GM23338 (cell line): ENCODE measurements at regions not wholly inside any gene's neighbourhood (a gene's known extent, or its start where the extent isn't known, plus 50 kb on each side); places are given as distances from the start of the nearest gene placed in this dataset.

Experiments used
- ATAC-seq: fragments of 200-7000 bp; cut with Tn5 transposase; 3 replicates; pipeline ENCODE4 v1.9.1; 2020
- DNase-seq: peaks from one replicate; pipeline ENCODE4 v3.0.0-alpha.2; 2015; ENCODE audit warnings: low spot score
- H2AFZ ChIP-seq: fragments of 200-600 bp; sonication (generic); 2 replicates; pipeline ENCODE4 v1.8.0; 2016; ENCODE audit warnings: antibody characterized with exemption, mild to moderate bottlenecking, moderate library complexity
- H3F3A ChIP-seq: fragments of 200-600 bp; sonication (generic); replicated peaks from 2 replicates; pipeline ENCODE4 v1.8.0; 2017; ENCODE audit warnings: antibody characterized with exemption, mixed run types, low read depth
- H3K27ac ChIP-seq: fragments of 200-600 bp; sonication (generic); 2 replicates; pipeline ENCODE4 v1.6.1; 2016; ENCODE audit warnings: low read depth
- H3K27me3 ChIP-seq: fragments of 200-600 bp; sonication (generic); 2 replicates; pipeline ENCODE4 v1.8.0; 2016; ENCODE audit warnings: mild to moderate bottlenecking, mixed run types, moderate library complexity; ENCODE audit not compliant: insufficient read depth
- H3K36me3 ChIP-seq: fragments of 200-600 bp; sonication (generic); 2 replicates; pipeline ENCODE4 v1.8.0; 2016; ENCODE audit warnings: mild to moderate bottlenecking; ENCODE audit not compliant: insufficient read depth
- H3K4me1 ChIP-seq: fragments of 200-600 bp; sonication (generic); 2 replicates; pipeline ENCODE4 v1.8.0; 2016; ENCODE audit warnings: mild to moderate bottlenecking, moderate library complexity; ENCODE audit not compliant: insufficient read depth
- H3K4me2 ChIP-seq: fragments of 200-600 bp; sonication (generic); 2 replicates; pipeline ENCODE4 v1.7.1; 2017; ENCODE audit warnings: mixed run types
- H3K4me3 ChIP-seq: fragments of 200-600 bp; sonication (generic); 2 replicates; pipeline ENCODE4 v1.6.1; 2016; ENCODE audit warnings: mixed run types
- H3K79me2 ChIP-seq: fragments of 200-600 bp; sonication (generic); replicated peaks from 2 replicates; pipeline ENCODE4 v1.8.0; 2017; ENCODE audit warnings: mild to moderate bottlenecking; ENCODE audit not compliant: insufficient read depth
- H3K9me2 ChIP-seq: fragments of 200-600 bp; sonication (generic); 2 replicates; pipeline ENCODE4 v1.8.0; 2017; ENCODE audit not compliant: insufficient read depth
- H4K20me1 ChIP-seq: fragments of 200-600 bp; sonication (generic); replicated peaks from 2 replicates; pipeline ENCODE4 v1.8.0; 2017; ENCODE audit warnings: mild to moderate bottlenecking; ENCODE audit not compliant: insufficient read depth
- H3K27ac Mint-ChIP-seq: 2 replicates; pipeline ENCODE4 v1.8.0; 2020; ENCODE audit warnings: inconsistent platforms, mild to moderate bottlenecking, moderate library complexity, mixed read lengths
- H3K27me3 Mint-ChIP-seq: 3 replicates; pipeline ENCODE4 v1.8.0; 2022; ENCODE audit warnings: low read depth, mild to moderate bottlenecking, moderate library complexity, mixed read lengths, inconsistent platforms; ENCODE audit not compliant: insufficient read depth, poor library complexity
- H3K36me3 Mint-ChIP-seq: 3 replicates; pipeline ENCODE4 v1.8.0; 2021; ENCODE audit warnings: low read depth, mild to moderate bottlenecking, inconsistent platforms, moderate library complexity, mixed read lengths
- H3K4me1 Mint-ChIP-seq: 3 replicates; pipeline ENCODE4 v1.8.0; 2020; ENCODE audit warnings: mild to moderate bottlenecking, inconsistent platforms, mixed read lengths
- H3K4me3 Mint-ChIP-seq: 3 replicates; pipeline ENCODE4 v1.8.0; 2021; ENCODE audit warnings: moderate library complexity, mild to moderate bottlenecking, inconsistent platforms, mixed read lengths
- H3K9me3 Mint-ChIP-seq: 3 replicates; pipeline ENCODE4 v1.8.0; 2020; ENCODE audit warnings: moderate library complexity, mild to moderate bottlenecking, inconsistent platforms, mixed read lengths
- CREB1 ChIP-seq: fragments of 250-450 bp; sonication (Bioruptor Pico); IDR thresholded peaks from 2 replicates; pipeline ENCODE4 v1.5.0; 2020; ENCODE audit warnings: low read depth, mild to moderate bottlenecking, moderate library complexity
- CTCF ChIP-seq, 2 experiments: fragments of 200-600 bp in 1 of 2; sonication (generic) in 1 of 2; conservative IDR thresholded peaks; 2 replicates each; pipeline versions ENCODE4 v1.5.1 to v1.6.1; 2016 to 2017; ENCODE audit warnings: antibody characterized with exemption in 2 of 2, low read depth in 2 of 2, mild to moderate bottlenecking in 2 of 2, moderate library complexity in 1 of 2
- EZH2 ChIP-seq: fragments of 200-600 bp; sonication (generic); IDR thresholded peaks from one replicate; pipeline ENCODE4 v1.8.0; 2017; ENCODE audit warnings: antibody characterized with exemption, mild to moderate bottlenecking, low read depth; ENCODE audit not compliant: unreplicated experiment
- EZH2phosphoT487 ChIP-seq: fragments of 200-600 bp; sonication (generic); IDR thresholded peaks from one replicate; pipeline ENCODE4 v1.8.1; 2018; ENCODE audit warnings: antibody characterized with exemption; ENCODE audit not compliant: unreplicated experiment
- JUNB ChIP-seq: IDR thresholded peaks from one replicate; pipeline ENCODE4 v1.6.1; 2016; ENCODE audit warnings: antibody characterized with exemption; ENCODE audit not compliant: unreplicated experiment
- NANOG ChIP-seq: IDR thresholded peaks from 2 replicates; pipeline ENCODE4 v1.6.1; 2016; ENCODE audit warnings: antibody characterized with exemption, borderline replicate concordance
- POLR2AphosphoS5 ChIP-seq: IDR thresholded peaks from 2 replicates; pipeline ENCODE4 v1.6.1; 2016; ENCODE audit warnings: antibody characterized with exemption, low read depth
- STAT1 ChIP-seq: IDR thresholded peaks from one replicate; pipeline ENCODE4 v1.6.1; 2016; ENCODE audit warnings: antibody characterized with exemption; ENCODE audit not compliant: unreplicated experiment
- ZNF114 ChIP-seq: fragments of 250-450 bp; sonication (Bioruptor Pico); IDR thresholded peaks from 2 replicates; pipeline ENCODE4 v1.5.0; 2020; ENCODE audit warnings: mild to moderate bottlenecking, moderate library complexity
- ZNF331 ChIP-seq: fragments of 250-450 bp; sonication (Bioruptor Pico); IDR thresholded peaks from 2 replicates; pipeline ENCODE4 v1.5.0; 2020; ENCODE audit warnings: low read depth, mild to moderate bottlenecking, moderate library complexity
- TF ChIP-seq, protein P1 (sequence below): fragments of 250-450 bp; sonication (Bioruptor Pico); IDR thresholded peaks from 2 replicates; pipeline ENCODE4 v1.5.0; 2020; ENCODE audit warnings: mild to moderate bottlenecking, moderate library complexity
- TF ChIP-seq, protein P2 (sequence below): IDR thresholded peaks from one replicate; pipeline ENCODE4 v1.6.1; 2018; ENCODE audit warnings: antibody characterized with exemption; ENCODE audit not compliant: unreplicated experiment
- TF ChIP-seq, protein P3 (sequence below): IDR thresholded peaks from 2 replicates; pipeline ENCODE4 v1.6.1; 2016; ENCODE audit warnings: antibody characterized with exemption

DNA sequence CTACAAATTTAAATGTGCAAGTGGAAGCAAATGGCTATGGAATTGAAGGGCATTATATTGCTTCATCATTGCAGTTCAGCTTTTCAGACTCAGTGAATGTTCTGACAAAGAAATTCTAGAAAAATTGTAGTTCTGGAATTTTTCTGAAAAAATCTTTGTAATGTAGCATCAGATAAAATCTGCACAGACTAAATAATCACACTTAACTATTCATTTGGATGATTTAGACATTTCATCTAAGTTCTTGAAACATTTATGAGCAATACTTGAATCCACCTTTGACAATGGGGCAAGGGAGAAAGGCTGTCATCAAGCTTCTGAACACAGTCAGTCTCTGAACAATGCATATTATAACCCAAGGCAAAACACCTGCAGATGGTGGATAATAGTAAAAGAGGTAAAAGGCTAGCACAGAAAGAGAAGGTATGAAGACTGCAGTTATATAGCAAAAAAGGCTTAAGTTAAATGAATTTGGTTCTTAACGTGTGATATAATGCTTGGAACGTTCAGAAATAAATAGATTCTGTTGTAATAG lies 1352.0 kb upstream of the NUDT12 start:
- no peaks in the 10 kb centered on the region for H3K4me1 Mint-ChIP-seq
- H2AFZ ChIP-seq, result no peak overlapping the region
- H3K27me3 ChIP-seq, result no peaks in the 10 kb centered on the region

More for the DNA sequence above, 1352.0 kb upstream of the NUDT12 start:
- H3K27me3 Mint-ChIP-seq, result no peaks in the 10 kb centered on the region
- Histone ChIP-seq H3K79me2 (no peaks in the 10 kb centered on the region), H3K4me1 (no peaks in the 10 kb centered on the region), H3K9me2 (no peaks in the 10 kb centered on the region), H4K20me1 (no peaks in the 10 kb centered on the region; the same call in 1 of the 2 replicates), H3K36me3 (no peaks in the 10 kb centered on the region), H3K4me3 (no peak overlapping the region), H3K27ac (no peak overlapping the region), H3F3A (no peaks in the 10 kb centered on the region), H3K4me2 (no peak overlapping the region)
- H3K36me3 Mint-ChIP-seq, result no peaks in the 10 kb centered on the region
- no peak for TF ChIP-seq CREB1 (CRISPR knock-in tag)
- no peak for TF ChIP-seq EZH2
- TF ChIP-seq, protein P1, sequence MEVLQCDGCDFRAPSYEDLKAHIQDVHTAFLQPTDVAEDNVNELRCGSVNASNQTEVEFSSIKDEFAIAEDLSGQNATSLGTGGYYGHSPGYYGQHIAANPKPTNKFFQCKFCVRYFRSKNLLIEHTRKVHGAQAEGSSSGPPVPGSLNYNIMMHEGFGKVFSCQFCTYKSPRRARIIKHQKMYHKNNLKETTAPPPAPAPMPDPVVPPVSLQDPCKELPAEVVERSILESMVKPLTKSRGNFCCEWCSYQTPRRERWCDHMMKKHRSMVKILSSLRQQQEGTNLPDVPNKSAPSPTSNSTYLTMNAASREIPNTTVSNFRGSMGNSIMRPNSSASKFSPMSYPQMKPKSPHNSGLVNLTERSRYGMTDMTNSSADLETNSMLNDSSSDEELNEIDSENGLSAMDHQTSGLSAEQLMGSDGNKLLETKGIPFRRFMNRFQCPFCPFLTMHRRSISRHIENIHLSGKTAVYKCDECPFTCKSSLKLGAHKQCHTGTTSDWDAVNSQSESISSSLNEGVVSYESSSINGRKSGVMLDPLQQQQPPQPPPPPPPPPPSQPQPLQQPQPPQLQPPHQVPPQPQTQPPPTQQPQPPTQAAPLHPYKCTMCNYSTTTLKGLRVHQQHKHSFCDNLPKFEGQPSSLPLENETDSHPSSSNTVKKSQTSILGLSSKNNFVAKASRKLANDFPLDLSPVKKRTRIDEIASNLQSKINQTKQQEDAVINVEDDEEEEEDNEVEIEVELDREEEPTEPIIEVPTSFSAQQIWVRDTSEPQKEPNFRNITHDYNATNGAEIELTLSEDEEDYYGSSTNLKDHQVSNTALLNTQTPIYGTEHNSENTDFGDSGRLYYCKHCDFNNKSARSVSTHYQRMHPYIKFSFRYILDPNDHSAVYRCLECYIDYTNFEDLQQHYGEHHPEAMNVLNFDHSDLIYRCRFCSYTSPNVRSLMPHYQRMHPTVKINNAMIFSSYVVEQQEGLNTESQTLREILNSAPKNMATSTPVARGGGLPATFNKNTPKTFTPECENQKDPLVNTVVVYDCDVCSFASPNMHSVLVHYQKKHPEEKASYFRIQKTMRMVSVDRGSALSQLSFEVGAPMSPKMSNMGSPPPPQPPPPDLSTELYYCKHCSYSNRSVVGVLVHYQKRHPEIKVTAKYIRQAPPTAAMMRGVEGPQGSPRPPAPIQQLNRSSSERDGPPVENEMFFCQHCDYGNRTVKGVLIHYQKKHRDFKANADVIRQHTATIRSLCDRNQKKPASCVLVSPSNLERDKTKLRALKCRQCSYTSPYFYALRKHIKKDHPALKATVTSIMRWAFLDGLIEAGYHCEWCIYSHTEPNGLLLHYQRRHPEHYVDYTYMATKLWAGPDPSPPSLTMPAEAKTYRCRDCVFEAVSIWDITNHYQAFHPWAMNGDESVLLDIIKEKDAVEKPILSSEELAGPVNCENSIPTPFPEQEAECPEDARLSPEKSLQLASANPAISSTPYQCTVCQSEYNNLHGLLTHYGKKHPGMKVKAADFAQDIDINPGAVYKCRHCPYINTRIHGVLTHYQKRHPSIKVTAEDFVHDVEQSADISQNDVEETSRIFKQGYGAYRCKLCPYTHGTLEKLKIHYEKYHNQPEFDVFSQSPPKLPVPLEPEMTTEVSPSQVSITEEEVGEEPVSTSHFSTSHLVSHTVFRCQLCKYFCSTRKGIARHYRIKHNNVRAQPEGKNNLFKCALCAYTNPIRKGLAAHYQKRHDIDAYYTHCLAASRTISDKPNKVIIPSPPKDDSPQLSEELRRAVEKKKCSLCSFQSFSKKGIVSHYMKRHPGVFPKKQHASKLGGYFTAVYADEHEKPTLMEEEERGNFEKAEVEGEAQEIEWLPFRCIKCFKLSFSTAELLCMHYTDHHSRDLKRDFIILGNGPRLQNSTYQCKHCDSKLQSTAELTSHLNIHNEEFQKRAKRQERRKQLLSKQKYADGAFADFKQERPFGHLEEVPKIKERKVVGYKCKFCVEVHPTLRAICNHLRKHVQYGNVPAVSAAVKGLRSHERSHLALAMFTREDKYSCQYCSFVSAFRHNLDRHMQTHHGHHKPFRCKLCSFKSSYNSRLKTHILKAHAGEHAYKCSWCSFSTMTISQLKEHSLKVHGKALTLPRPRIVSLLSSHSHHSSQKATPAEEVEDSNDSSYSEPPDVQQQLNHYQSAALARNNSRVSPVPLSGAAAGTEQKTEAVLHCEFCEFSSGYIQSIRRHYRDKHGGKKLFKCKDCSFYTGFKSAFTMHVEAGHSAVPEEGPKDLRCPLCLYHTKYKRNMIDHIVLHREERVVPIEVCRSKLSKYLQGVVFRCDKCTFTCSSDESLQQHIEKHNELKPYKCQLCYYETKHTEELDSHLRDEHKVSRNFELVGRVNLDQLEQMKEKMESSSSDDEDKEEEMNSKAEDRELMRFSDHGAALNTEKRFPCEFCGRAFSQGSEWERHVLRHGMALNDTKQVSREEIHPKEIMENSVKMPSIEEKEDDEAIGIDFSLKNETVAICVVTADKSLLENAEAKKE (CRISPR knock-in tag), result no peak
- TF ChIP-seq POLR2AphosphoS5, result no peak
- TF ChIP-seq, protein P2, sequence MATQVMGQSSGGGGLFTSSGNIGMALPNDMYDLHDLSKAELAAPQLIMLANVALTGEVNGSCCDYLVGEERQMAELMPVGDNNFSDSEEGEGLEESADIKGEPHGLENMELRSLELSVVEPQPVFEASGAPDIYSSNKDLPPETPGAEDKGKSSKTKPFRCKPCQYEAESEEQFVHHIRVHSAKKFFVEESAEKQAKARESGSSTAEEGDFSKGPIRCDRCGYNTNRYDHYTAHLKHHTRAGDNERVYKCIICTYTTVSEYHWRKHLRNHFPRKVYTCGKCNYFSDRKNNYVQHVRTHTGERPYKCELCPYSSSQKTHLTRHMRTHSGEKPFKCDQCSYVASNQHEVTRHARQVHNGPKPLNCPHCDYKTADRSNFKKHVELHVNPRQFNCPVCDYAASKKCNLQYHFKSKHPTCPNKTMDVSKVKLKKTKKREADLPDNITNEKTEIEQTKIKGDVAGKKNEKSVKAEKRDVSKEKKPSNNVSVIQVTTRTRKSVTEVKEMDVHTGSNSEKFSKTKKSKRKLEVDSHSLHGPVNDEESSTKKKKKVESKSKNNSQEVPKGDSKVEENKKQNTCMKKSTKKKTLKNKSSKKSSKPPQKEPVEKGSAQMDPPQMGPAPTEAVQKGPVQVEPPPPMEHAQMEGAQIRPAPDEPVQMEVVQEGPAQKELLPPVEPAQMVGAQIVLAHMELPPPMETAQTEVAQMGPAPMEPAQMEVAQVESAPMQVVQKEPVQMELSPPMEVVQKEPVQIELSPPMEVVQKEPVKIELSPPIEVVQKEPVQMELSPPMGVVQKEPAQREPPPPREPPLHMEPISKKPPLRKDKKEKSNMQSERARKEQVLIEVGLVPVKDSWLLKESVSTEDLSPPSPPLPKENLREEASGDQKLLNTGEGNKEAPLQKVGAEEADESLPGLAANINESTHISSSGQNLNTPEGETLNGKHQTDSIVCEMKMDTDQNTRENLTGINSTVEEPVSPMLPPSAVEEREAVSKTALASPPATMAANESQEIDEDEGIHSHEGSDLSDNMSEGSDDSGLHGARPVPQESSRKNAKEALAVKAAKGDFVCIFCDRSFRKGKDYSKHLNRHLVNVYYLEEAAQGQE, result no peak
- TF ChIP-seq, protein P3, sequence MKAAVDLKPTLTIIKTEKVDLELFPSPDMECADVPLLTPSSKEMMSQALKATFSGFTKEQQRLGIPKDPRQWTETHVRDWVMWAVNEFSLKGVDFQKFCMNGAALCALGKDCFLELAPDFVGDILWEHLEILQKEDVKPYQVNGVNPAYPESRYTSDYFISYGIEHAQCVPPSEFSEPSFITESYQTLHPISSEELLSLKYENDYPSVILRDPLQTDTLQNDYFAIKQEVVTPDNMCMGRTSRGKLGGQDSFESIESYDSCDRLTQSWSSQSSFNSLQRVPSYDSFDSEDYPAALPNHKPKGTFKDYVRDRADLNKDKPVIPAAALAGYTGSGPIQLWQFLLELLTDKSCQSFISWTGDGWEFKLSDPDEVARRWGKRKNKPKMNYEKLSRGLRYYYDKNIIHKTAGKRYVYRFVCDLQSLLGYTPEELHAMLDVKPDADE, result no peak
- TF ChIP-seq STAT1, result no peak
- no peak for TF ChIP-seq ZNF331 (CRISPR knock-in tag)
- TF ChIP-seq JUNB, result no peak
- TF ChIP-seq EZH2phosphoT487, result no peak
- no peak for TF ChIP-seq CTCF (conservative IDR thresholded peaks at IDR 0.05; ENCODE audit: low read depth in 2 of 2)
- TF ChIP-seq NANOG, result no peak
- no peak for TF ChIP-seq ZNF114 (CRISPR knock-in tag)
- DNase-seq (no peak), ATAC-seq (no peak)
- no peak overlapping the region for H3K4me3 Mint-ChIP-seq
- no peak overlapping the region for H3K27ac Mint-ChIP-seq
- H3K9me3 Mint-ChIP-seq, result no peaks in the 10 kb centered on the region
